GM18951 (cell line): ENCODE measurements at regions not wholly inside any gene's neighbourhood (a gene's known extent, or its start where the extent isn't known, plus 50 kb on each side); places are given as distances from the start of the nearest gene placed in this dataset.

ENCODE experiments used
- POLR2A ChIP-seq: IDR thresholded peaks from 4 replicates; pipeline ENCODE4 v1.6.1; 2011; ENCODE audit warnings: mild to moderate bottlenecking; ENCODE audit not compliant: insufficient read length, insufficient read depth; ENCODE audit errors: extremely low read depth
- in situ Hi-C: fragments of 300-500 bp; cut with MboI; formaldehyde crosslinking; loops from one replicate; pipeline ENCODE4 v1.12.0; 2022; ENCODE audit warnings: low sequenced_read_pairs, mixed read lengths, inconsistent platforms; ENCODE audit not compliant: unreplicated experiment

GRCh38 chr12:124399622-124400021 lies 104.7 kb downstream of the RFLNA start:
- in situ Hi-C loops = no loop called here
- no peak for TF ChIP-seq POLR2A

- no peak for TF ChIP-seq POLR2A
- in situ Hi-C loops = no loop called here
Observed at GRCh38 chr12:124398578-124399227, 103.8 kb downstream of the RFLNA start.

- no peak for TF ChIP-seq POLR2A
- in situ Hi-C loops = no loop called here
Observed at GRCh38 chr12:124397807-124398577, 103.1 kb downstream of the RFLNA start.

- no peak for TF ChIP-seq POLR2A
- in situ Hi-C loops = no loop called here
Observed at GRCh38 chr12:124397399-124397679, 102.4 kb downstream of the RFLNA start.

- in situ Hi-C loops = no loop called here
- TF ChIP-seq POLR2A = no peak
Observed at GRCh38 chr12:124396544-124397398, 101.9 kb downstream of the RFLNA start.

- no peak for TF ChIP-seq POLR2A
- in situ Hi-C loops = no loop called here
Observed at GRCh38 chr12:124395986-124396385, 101.1 kb downstream of the RFLNA start.

GRCh38 chr12:124395284-124395752 lies 100.4 kb downstream of the RFLNA start:
- in situ Hi-C loops = no loop called here
- no peak for TF ChIP-seq POLR2A

GRCh38 chr12:124394462-124395128 lies 99.7 kb downstream of the RFLNA start:
- in situ Hi-C loops = no loop called here
- no peak for TF ChIP-seq POLR2A

GRCh38 chr12:124393831-124394230 lies 98.9 kb downstream of the RFLNA start:
- in situ Hi-C loops = no loop called here
- TF ChIP-seq POLR2A = no peak

GRCh38 chr12:124393414-124393790 lies 98.5 kb downstream of the RFLNA start:
- no peak for TF ChIP-seq POLR2A
- in situ Hi-C loops = no loop called here

GRCh38 chr12:124392667-124393413 lies 97.9 kb downstream of the RFLNA start:
- no peak for TF ChIP-seq POLR2A
- in situ Hi-C loops = no loop called here

- no peak for TF ChIP-seq POLR2A
- in situ Hi-C loops = no loop called here
Observed at GRCh38 chr12:124392271-124392666, 97.4 kb downstream of the RFLNA start.
